ENCODE measurements at regions not wholly inside any gene's neighbourhood (a gene's known extent, or its start where the extent isn't known, plus 50 kb on each side); places are given as distances from the start of the nearest gene placed in this dataset.

DNA sequence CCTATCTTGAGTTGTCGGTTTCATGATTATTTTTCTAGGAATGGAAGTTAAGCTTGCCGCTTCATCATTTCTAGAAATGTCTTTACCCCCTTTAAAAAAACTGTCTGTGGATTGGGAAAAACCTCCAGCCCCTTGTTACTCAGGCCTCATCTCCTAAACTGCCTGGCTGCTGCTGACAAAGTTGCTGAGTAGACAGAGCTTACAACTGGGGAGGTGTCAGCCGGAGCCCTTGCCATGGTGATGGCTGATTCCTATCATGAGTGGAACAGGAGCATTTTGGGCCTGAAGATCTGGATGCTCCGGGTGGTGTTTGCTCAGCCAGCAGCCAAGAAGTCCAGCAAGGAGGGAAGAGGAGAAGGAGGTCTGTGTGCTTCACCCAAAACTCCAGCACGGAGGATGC, 243.3 kb downstream of the ENGASE start:
- ATAC-seq (no peak), DNase-seq (no peak)
- H3K27ac Mint-ChIP-seq, result no peak overlapping the region
- TF ChIP-seq, protein P1, sequence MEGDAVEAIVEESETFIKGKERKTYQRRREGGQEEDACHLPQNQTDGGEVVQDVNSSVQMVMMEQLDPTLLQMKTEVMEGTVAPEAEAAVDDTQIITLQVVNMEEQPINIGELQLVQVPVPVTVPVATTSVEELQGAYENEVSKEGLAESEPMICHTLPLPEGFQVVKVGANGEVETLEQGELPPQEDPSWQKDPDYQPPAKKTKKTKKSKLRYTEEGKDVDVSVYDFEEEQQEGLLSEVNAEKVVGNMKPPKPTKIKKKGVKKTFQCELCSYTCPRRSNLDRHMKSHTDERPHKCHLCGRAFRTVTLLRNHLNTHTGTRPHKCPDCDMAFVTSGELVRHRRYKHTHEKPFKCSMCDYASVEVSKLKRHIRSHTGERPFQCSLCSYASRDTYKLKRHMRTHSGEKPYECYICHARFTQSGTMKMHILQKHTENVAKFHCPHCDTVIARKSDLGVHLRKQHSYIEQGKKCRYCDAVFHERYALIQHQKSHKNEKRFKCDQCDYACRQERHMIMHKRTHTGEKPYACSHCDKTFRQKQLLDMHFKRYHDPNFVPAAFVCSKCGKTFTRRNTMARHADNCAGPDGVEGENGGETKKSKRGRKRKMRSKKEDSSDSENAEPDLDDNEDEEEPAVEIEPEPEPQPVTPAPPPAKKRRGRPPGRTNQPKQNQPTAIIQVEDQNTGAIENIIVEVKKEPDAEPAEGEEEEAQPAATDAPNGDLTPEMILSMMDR (IDR thresholded peaks at IDR 0.05), result no peak
- peaks cover 23% of the 10 kb centered on the region for H3K27me3 Mint-ChIP-seq
- CTCF ChIA-PET, result interaction anchor here (1.0 kb wide), 1 partner anchor 230 kb away, joined by 3 read pairs; no protein-coding TSS in a partner anchor
- H3K9me3 Mint-ChIP-seq, result no peaks in the 10 kb centered on the region
- no peak overlapping the region for H3K4me3 Mint-ChIP-seq
- intact Hi-C loops (cut with micrococcal nuclease), result no loop called here
- no peaks in the 10 kb centered on the region for H3K36me3 Mint-ChIP-seq (ENCODE audit: low read depth)
- no peaks in the 10 kb centered on the region for H3K4me1 Mint-ChIP-seq (ENCODE audit: low read depth)
- POLR2A ChIA-PET, result no interaction called here

DNA sequence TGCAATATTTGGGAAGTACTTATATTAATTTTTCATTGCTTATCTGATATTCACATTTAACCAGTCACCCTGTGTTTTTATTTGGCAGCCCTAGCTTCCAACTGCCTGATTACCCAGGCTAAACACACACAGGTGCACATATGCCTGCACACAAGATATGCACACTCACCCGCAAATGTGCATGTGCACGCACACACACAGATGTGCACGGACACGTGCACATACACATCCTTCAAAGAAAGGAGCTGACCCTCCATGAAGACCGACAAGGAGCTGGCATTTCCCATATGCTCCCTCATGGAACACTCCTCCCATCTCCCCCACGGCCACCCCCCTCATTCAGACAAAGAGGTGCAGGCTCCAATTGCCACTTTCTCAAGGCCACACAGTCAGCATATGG, 242.2 kb downstream of the ENGASE start:
- CTCF ChIA-PET, result interaction anchor here (1.6 kb wide), 1 partner anchor 84 kb away, joined by 5 read pairs; no protein-coding TSS in a partner anchor
- DNase-seq (no peak), ATAC-seq (no peak)
- TF ChIP-seq, protein P1 (IDR thresholded peaks at IDR 0.05), result no peak
- H3K36me3 Mint-ChIP-seq (ENCODE audit: low read depth), result no peaks in the 10 kb centered on the region
- no peaks in the 10 kb centered on the region for H3K9me3 Mint-ChIP-seq
- H3K27ac Mint-ChIP-seq, result no peak overlapping the region
- H3K4me3 Mint-ChIP-seq, result no peak overlapping the region
- POLR2A ChIA-PET, result no interaction called here
- peaks cover 25% of the 10 kb centered on the region for H3K27me3 Mint-ChIP-seq
- H3K4me1 Mint-ChIP-seq (ENCODE audit: low read depth), result no peaks in the 10 kb centered on the region
- intact Hi-C loops (cut with micrococcal nuclease), result no loop called here

DNA sequence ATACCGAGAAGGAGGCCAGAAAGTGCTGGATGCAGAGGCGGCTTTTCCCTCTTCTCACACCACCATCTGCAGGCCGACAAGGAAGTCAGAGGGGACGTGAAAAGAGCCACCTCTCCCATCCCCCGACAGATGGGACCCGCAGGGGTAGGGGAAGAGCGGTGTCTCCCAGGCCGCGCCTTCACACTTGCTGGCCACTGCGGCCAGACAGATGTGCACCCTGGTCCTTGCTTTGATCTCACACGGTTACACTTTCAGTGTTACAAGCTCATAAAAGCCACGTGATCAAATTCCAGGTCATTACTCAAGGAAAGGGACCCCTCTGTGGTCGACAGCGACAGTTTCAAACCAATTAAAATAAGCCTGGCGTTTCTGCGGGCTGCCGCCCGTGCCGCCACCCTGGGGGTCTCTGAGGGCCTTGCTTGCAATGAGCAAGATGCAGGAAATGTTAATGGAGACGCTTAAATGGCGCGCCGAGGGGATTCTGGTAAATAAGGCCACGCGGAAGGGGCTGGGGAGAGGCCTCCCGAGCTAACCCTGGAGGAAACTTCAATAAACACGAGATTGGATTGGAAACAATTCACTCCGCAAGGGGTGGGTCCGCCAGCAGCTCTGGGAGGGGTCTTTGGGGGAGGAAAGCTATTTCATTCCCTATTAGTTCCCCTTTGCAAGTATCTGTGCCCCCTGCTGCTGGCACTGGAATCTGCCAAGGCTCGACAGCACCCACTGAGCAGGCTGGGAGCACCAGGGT, 240.9 kb downstream of the ENGASE start:
- intact Hi-C loops (cut with micrococcal nuclease), result no loop called here
- no peaks in the 10 kb centered on the region for H3K36me3 Mint-ChIP-seq (ENCODE audit: low read depth)
- H3K9me3 Mint-ChIP-seq, result no peaks in the 10 kb centered on the region
- ATAC-seq (no peak), DNase-seq (no peak)
- TF ChIP-seq, protein P1 (IDR thresholded peaks at IDR 0.05), result no peak
- ChIA-PET POLR2A (no interaction called here), CTCF (interaction anchor here (1.6 kb wide), 1 partner anchor 85 kb away, joined by 5 read pairs; no protein-coding TSS in a partner anchor)
- H3K4me1 Mint-ChIP-seq (ENCODE audit: low read depth), result no peaks in the 10 kb centered on the region
- H3K27ac Mint-ChIP-seq, result no peak overlapping the region
- H3K4me3 Mint-ChIP-seq, result no peak overlapping the region
- peaks cover 24% of the 10 kb centered on the region for H3K27me3 Mint-ChIP-seq

DNA sequence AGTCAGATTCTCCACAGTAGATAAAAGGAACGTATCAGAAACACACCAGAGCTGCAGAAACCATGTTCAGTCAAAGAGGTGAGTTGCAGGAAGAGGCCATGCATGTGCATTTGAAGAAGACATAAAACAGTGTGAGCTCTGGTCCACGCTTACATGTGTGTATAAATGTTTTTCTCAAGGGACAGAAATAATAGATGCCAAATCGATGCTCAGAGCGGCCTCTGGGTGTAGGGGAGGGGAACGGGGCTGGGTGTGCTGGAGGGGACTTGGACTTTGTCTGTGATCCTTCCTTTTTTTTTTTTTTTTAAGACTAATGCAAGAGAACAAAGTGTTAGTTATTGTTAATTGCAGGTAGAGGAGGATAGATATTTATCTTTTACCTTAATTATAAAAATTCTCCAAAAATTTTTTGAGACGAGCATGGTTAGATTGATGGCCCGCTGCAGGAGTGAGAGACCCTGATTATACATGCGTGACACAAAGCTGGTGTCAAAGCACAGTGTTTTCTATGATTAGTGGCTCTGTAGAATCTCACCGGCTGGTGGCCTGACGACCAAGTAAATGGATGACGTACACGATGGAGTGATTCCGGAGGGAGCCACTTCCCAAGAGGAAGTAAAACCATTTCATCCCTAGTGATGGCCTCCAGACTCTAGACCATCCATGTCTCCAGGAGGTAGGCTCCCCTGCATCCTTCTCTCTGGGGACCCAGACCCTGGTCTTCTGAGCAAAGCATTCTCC, 240.2 kb downstream of the ENGASE start:
- H3K4me3 Mint-ChIP-seq, result no peak overlapping the region
- ATAC-seq, result no peak
- DNase-seq, result no peak
- H3K27ac Mint-ChIP-seq, result no peak overlapping the region
- POLR2A ChIA-PET, result no interaction called here
- TF ChIP-seq, protein P1 (IDR thresholded peaks at IDR 0.05), result no peak
- peaks cover 26% of the 10 kb centered on the region for H3K27me3 Mint-ChIP-seq
- intact Hi-C loops (cut with micrococcal nuclease), result no loop called here
- CTCF ChIA-PET, result no interaction called here
- no peaks in the 10 kb centered on the region for H3K9me3 Mint-ChIP-seq
- H3K4me1 Mint-ChIP-seq (ENCODE audit: low read depth), result no peaks in the 10 kb centered on the region
- H3K36me3 Mint-ChIP-seq (ENCODE audit: low read depth), result no peaks in the 10 kb centered on the region

DNA sequence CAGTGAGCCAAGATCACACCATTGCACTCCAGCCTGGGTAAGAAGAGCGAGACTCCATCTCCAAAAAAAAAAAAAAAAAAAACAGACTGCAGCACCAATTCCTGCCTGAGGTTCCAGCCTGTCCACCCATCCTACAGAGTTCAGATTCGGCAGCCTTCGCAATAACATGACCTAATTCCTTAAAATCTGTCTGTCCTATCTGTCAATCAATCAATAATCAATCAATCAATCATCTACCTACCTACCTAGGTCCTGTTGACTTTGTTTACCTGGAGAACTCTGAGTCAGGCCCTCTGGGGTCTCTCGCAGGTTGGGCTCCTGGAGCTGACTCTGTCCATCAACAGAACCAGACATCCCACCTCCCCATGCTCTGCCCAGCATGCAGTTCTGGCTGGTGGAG, 236.7 kb downstream of the ENGASE start:
- ATAC-seq, result no peak
- DNase-seq, result no peak
- Mint-ChIP-seq H3K36me3 (ENCODE audit: low read depth) (no peaks in the 10 kb centered on the region), H3K27me3 (peaks cover 23% of the 10 kb centered on the region), H3K27ac (no peak overlapping the region), H3K4me1 (ENCODE audit: low read depth) (no peaks in the 10 kb centered on the region), H3K4me3 (no peak overlapping the region), H3K9me3 (no peaks in the 10 kb centered on the region)
- TF ChIP-seq, protein P1 (IDR thresholded peaks at IDR 0.05), result no peak
- CTCF ChIA-PET, result no interaction called here
- intact Hi-C loops (cut with micrococcal nuclease), result no loop called here
- POLR2A ChIA-PET, result no interaction called here
